Activated gamma-delta T cell (primary cell): ENCODE measurements at regions not wholly inside any gene's neighbourhood (a gene's known extent, or its start where the extent isn't known, plus 50 kb on each side); places are given as distances from the start of the nearest gene placed in this dataset.

Experiments
- DNase-seq: peaks from one replicate; lab custom pipeline; 2025; lab: John Stamatoyannopoulos, UW

GRCh38 chr7:84684836-84685480 lies 490.4 kb upstream of the SEMA3A start:
- DNase-seq, result no peak

DNA sequence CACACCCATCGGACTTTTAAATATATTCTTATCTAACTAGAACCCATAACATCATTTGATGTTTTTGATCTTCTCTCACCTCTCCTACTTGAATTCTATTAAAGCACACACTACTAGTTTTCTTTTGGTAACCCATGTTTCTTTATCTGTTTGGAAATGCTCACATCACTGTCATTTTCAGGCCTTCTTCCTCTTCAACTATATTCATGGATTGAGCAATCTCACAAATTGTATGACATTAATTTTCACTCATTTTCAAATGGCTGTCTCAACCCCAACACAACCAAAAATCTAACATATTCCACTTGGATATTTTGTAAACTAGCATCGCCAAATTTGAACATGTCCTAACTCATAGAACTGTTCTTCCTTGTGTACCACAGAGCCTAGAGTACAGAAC lies 488.0 kb upstream of the SEMA3A start:
- no peak for DNase-seq

- DNase-seq, result no peak
These were observed 484.3 kb upstream of the SEMA3A start for GRCh38 chr7:84678841-84679240.

DNA sequence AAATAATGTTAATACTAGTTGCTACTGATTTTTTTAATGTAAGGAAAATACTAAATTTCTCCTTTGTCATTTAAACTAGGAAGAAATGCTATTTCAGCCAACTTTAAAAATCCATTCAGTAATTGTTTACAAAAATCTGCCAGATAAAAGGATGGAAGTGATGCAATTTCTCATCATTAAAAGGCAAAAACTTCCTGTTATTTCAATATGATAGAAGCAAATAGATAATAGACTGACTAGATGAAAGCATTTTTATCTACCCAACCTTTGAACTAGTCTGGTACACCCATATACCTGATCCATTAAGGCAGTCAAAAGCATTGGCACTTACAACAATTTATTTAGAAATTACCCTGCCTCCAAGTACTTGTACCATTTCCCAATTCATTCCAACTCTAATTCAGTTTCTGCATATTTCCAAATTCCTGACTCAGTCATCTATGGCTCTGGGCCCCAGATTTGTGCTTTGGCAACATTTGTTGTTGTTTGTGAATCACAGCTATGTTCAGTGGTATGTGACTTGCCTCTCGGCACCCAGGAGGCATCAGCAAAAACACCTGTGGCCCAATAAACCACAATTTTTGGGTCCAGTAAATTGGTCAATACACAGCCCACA lies 482.6 kb upstream of the SEMA3A start:
- no peak for DNase-seq

DNA sequence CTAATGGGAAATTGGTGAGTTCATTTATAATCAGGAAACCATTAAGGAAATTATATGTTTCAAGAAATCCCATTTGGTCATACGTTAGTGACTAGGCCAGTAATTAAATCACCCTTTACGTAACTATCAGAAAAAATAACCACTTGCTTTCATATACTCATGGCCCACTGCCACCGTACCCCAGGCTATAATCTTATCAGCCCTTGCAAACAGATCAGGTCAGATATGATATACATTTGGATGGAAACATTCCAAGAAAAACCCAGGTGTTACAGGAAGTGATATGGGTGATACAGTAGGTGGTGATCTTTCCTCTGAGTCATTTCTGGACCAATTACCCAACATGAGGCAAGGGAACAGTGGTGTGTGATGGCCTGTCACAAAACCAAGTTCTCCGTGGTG lies 481.0 kb upstream of the SEMA3A start:
- no peak for DNase-seq

- DNase-seq, result no peak
These were observed 479.8 kb upstream of the SEMA3A start for GRCh38 chr7:84674236-84674913.

GRCh38 chr7:84669177-84669732 lies 474.7 kb upstream of the SEMA3A start:
- DNase-seq, result no peak

- DNase-seq, result no peak
These were observed 473.5 kb upstream of the SEMA3A start for GRCh38 chr7:84668116-84668515.

DNA sequence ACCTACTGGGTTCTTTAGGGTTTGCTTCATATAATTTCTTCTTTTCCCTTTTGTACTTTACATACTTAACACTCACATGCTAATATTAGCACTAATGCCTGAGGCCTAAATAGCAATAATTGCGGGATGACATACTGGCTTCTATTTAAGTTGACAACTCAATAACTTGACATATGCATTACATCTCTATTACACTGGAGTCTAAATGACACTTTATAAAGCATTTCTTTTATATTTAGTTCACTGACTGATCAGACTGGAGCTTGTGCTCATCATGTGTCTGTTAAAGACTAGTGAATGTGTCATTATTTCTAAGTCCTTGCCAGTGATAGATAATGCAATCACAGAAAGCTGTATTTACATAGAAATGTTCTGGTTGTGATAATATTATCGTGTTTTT lies 472.1 kb upstream of the SEMA3A start:
- no peak for DNase-seq

GRCh38 chr7:84665339-84665738 lies 470.8 kb upstream of the SEMA3A start:
- DNase-seq, result no peak

- no peak for DNase-seq
These were observed 470.0 kb upstream of the SEMA3A start for GRCh38 chr7:84664626-84665025.

DNA sequence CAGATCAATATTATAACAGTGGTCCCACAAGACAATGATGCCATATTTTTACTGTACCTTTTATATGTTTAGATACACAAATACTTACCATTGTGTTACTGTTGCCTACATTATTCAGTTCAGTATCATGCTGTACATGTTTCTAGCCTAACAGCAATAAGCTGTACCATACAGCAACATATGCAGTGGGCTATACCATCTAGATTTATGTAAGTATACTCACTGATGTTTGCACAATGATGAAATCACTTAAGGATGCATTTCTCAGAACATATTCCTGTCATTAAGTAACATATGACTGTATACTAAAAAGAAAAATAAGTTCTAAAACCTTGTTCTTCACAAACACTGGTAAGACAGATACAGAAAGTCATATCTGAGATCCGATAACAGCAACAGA lies 468.6 kb upstream of the SEMA3A start:
- no peak for DNase-seq

DNA sequence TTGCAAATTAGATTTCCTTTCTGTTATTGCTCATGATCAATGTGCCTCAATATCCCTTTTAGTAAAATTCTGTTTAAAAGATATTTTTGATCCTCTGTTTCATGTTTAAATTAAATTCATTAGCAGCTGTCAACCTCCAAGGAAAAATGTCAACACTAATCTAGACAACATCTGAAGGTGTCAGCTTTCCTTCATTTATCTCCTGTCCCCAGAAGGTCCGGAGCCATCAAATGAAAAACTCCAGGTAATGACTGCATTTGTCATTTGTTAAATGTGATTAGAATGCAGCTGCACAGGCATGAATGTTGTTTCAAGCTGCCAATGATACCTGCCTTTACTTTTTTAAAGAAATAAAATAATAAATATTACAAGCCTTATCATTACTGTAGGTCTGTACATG lies 463.7 kb upstream of the SEMA3A start:
- DNase-seq, result no peak

GRCh38 chr7:84654273-84654672 lies 459.7 kb upstream of the SEMA3A start:
- no peak for DNase-seq

DNA sequence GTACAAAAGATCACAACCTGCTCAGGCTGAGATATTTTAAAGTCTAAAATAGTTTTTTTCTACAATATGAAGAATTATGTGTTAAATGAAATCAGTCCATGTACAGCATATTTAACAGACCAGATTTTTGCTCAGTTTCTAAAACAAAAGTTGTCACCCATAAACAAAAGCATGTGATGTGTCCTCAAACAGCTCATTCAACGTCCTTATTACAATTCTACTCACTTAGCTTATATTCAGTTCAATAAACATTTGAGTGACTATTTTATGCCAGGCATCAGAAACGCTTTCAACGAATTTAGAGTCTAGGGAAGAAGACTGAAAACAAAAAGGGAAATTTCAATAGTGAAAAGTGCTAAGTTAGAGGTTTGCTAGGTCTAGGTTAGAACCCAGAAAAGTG lies 457.3 kb upstream of the SEMA3A start:
- no peak for DNase-seq

- no peak for DNase-seq
These were observed 453.5 kb upstream of the SEMA3A start for GRCh38 chr7:84647797-84648757.

DNA sequence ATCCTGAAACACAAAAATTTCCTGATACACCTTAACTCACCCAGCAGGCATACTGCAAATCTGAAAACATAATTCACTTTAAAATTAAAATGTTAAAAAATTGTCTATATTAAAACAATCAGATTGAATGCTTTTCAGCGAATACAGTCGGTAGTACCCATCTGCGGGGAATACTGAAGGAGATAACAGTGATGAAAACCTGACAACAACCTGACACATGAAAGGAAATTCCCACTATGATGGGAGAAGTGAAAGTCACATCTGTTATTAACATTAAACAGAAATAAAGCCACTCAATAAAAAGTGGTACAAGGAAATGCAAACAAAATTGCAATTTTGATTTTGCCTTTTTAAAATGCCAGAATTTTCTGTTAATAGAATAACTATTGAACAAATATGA lies 448.0 kb upstream of the SEMA3A start:
- no peak for DNase-seq

DNA sequence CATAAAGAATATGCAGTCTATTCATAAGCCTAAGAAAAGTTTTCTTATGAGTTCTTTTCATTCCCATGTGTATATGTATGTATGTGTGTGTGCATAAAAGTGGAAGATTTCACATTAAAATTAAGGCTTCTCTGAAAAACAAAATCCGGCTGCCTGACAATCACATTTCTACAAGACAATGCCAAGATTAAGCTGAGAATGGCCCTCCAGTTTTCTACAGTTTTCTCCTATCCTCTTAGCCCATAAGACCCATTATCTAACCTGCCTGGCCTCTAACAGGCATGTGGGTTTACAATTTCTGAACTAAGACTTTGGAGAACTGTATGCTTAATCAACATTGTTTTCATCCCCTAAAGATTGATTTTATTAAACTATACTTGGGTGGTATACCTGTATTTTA lies 446.0 kb upstream of the SEMA3A start:
- DNase-seq, result no peak

GRCh38 chr7:84638339-84638697 lies 443.7 kb upstream of the SEMA3A start:
- no peak for DNase-seq

DNA sequence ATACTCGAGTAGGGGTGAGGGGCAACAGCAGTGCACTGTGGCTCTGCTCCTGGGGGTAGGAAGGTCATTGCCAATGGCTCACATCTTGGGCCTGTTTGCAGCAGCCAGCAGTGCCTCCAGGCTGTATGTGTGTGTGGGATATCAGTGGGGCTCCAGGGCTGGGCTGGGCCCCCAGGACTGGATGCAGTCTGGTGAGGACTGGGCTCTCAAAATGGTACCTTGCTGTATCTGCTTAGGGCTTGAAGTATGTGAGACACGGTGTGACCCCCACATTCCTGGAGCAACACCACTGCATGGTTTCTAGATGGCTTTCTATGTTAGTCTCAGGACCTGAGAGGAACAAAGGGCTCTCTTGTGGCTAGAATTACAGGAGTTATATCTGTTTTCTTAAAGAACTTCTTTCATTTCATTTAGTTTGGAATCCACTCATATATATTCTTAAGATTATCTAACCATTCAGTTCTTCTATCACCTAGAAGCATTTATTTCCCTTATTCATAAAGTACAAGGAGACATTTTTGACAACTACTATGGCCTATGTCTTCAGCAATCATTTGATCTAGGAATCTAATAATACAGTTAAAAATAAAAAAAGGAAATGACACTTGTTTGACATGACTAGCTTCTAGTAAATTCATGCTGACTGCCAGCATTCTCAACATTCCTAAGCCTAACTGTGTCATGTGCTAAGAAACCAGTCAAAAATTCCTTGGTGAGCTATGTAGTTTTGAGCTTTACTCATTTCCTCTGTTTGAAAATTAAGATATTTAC lies 443.2 kb upstream of the SEMA3A start:
- no peak for DNase-seq

GRCh38 chr7:84631913-84632312 lies 437.3 kb upstream of the SEMA3A start:
- DNase-seq, result no peak
